GM21360 (cell line): ENCODE measurements at regions not wholly inside any gene's neighbourhood (a gene's known extent, or its start where the extent isn't known, plus 50 kb on each side); places are given as distances from the start of the nearest gene placed in this dataset.

ENCODE experiments used
- ATAC-seq: cut with Tn5 transposase; IDR thresholded peaks from one replicate; pipeline ENCODE4 v1.9.1; 2021; ENCODE audit warnings: mild to moderate bottlenecking, moderate library complexity; ENCODE audit not compliant: unreplicated experiment

DNA sequence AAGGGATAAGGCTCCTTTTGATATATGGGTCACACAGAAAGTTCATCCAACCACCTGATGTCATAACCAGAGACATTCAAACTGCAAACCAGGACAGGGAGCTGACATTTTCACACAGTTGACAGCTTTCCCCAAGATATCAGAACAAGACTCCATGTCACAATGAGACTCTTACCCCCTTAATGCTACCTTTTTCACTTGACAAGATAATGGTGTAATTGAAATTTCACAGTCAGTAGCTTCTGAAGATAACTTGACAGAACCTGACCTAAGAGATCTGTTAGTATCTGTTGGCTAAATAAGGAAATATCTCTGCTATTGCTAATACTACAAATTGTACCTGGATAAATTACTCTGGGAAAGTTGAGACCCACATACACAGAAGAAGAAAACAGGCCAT, 187.3 kb downstream of the C12orf50 start:
- no peak for ATAC-seq

DNA sequence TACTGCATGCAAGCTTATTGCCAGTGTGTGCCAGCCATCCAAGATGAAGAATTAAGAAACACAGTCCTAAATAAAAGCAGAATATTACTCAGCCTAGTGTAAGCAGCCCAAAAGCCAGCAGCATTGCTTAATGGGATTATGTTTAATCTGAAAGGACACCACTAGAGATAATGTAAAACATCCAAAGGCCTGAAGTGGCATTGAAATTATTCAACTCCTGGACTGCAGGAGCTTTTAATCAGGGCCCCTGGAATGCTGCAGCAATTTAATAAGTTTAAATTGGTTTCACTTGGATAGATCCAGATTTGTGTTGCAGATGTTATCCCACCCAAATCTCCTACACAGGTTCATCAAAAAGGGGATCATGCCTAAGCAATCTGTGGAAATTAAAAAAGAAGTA, 193.0 kb downstream of the C12orf50 start:
- no peak for ATAC-seq

DNA sequence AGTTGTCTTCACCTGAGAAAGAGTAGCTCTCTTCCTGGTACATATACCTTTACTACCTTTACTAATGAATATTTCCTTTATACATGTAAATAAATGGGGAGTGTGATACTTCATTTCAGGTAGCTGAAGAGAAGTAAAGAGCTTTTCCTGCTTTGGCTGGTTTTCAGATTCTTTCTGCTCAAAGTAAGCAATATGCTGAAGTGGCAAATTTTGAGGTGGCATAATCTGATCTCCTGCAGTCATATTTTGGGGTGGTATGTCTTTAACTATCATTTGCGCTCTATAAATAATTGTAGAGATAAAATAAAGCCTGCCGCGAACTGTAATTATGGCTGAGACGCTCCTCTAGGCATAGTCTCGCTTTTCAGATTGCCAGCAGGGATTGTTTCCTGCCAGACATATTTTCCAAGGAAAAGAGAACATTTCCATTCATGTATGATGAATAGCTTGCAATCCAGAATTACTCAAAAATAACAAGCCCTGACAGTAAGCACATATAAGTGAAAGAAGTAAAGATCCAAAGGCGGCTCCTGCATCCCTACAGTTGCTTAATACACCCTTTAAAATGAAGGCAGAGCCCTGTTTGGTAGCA, 200.7 kb downstream of the C12orf50 start:
- ATAC-seq = no peak

DNA sequence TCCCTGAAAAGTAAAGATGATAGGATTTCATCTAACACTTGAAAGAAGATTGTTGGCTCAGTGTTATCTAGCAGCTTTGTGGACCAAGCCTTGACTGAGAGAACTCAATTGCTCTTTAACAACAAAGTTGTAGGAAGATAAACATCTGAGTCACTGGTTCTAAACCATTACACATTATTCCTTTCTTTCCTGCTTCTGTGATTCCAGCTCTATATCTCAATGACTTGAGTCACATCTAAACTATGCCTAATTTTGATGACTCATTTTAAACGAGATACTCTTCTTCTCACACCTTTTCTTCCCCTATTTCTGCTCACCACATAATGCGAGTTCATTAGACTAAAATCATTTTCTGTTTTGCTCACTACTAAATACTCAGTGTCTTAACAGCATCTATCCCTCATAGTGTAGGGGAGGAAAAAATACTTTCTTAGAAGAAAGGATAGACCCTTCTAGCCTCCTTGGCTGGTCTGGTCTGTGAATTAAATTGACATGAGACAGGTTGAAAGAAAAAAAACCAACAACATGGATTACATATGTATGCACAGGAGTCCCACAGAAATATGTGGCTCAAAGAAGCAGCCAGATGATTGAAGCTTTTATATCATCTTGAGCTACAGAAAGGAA, 201.4 kb downstream of the C12orf50 start:
- ATAC-seq = no peak

DNA sequence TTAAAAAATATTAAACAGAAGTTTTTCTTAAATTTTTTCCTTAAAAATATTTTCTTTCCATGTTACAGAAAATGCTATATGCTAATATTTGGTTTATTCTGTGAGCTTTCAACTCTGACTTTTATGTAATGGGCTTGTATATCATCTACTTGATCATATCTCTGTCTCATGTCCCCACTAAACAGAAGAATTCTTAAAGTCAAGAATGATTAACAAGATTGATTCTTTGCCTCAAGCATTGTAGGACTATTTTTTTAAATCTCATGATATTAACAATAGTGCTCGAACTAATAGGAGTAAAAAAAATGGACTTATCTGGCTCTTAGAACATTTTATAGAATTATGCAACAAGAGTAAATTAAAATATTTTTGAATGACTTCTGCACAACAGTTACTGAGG, 206.3 kb downstream of the C12orf50 start:
- ATAC-seq = no peak

DNA sequence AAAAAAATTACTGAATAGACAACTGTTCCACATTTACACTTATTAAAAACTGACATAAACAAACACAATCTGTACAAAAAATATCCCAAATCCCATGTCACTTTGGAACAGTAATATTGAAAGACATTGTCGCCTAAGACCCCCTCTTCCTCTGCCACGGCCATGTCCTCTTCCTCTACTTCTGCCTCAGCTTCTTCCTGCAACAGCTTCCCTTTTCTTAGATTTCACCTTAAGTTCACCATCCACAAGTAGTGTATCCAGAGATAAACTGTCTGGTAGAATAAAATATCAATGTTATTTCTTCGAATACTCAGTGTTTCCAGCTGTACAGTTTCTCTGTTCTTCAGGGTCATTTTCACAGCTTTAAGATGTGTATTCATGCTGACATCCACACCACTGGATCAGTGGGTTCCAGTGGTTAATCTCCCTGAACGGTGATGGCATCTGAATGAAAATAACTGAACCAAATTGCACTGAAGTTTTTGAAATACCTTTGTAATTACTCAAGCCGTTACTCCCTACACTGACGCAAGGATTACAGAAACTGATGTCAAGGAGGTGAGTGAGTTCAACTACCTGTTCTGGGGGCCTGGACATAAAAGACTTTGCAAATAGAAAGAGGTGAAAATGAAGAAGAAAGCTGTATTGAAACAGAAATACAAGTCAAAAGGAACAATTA, 208.5 kb downstream of the C12orf50 start:
- ATAC-seq = no peak

DNA sequence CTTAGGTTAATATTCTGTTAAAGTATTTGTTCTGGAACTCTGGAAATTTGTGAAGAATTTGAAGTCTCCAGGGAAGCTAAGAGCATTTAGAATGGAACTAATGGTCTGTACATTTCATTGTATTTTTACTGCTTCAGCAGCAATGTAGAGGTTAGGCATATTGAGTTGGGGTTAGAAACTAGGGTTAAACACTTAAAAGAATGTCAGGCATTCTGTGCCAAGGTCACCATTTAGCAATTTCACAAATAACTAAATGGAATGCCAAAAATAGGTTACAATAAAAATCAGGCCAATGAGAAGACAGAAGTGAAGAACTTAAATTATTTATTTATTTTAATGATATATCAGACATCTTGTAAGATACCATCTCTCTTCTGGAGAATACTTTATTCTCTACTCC, 210.8 kb downstream of the C12orf50 start:
- no peak for ATAC-seq

DNA sequence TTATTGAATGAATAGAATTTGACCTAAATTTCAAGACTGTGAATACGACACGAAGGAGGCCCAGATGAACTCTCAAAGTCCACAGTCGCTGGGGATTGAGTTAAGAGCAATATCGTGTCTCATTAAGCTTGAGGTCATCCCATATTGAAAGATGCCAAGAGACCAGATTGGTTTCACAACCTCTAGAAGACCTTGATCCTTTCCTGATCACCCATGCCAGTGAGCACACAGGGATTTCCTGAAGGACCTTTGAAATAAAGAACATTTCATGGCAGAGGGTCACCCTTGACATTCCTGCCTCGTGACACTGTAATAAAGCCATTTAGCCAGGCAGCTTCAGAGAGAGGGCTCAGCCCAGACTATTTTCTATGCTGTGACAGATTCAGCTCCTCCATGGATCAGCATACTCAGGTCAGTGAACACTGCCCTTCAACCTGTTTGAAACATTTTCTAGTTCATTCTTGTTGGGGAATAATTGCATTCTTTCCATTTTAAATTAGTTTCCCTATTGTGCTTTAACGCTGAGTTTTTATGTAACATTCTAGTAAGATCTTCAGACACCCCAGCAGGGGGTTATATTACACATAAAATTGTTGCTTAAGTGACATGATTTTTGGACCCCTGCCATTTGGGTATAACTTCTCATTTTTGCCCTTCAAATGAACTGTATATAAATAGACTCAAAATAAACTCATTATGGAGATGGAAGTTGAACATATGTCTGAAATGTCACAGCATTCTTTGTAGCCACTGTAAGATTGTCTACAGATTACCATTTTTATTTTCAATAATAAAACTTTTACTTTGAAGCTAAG, 213.2 kb downstream of the C12orf50 start:
- ATAC-seq = no peak

DNA sequence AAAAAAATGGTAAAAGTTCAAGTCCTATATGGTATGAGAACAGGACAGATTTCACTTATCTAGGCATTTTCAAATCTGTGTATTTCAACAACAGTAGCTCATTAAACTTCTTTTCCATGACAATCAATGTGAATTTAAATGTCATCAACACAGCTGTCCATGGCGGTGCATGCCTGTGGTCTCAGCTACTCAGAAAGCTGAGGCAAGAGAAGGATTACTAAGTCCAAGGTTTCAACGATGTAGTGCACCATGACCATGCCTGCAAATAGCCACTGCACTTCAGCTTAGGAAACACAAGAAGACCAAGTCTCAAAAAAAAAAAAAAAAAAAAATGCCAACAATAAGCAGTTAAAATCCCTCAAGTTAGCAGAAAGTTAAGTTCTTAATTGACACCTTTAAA, 214.6 kb downstream of the C12orf50 start:
- ATAC-seq = no peak

DNA sequence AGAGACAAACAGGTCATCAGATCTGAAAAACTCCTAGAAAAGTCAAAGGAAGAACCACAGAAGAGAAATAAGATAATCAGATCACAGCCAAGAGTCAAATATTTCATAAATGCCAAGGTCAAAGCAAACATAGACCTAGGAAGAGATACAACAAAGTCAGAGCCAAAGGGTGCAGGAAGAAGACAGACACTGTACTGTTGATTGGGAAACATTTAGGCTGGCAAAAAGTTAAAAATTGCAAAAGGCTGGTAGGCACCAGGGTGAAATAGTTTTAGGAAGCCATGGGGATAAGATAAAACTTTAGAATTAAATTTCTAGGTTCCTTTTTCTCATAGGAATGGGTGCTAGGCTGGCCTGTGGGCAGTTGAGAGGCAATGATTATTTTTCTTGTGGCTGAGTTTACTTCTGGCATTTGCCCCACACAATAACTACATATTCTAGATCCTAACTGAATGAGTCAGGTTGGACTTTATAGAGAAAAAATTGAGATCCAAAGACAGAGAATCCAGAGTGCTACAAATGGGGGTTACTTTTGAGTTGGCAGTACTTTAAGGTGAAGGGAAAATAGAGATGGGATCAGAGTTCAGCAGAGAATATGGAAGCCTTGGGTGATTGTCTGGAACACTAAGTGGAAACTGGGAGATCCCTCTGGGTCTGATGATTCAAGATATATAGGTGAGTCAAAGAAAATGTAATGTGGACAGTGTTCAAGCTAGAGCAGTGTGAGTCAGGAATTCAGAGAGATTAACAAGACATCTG, 215.5 kb downstream of the C12orf50 start:
- ATAC-seq = no peak

DNA sequence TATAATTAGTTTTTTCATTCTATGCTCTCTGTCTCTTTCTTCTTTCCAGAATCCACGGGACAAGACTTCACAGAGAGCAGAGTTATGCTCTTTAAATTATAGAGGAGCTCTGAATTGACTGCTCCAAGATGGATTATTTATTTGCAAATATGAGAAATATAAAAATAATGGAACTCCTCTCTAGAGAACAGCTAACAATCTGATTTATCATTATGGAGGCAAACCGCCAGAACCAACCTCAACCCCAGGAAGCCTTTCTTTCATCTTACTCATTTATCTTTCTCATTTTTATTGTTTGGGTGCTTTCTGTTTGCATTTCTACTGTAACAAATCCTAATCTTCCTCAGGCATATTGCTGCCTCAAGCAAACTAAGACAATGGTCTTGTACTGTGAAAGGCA, 216.5 kb downstream of the C12orf50 start:
- no peak for ATAC-seq

DNA sequence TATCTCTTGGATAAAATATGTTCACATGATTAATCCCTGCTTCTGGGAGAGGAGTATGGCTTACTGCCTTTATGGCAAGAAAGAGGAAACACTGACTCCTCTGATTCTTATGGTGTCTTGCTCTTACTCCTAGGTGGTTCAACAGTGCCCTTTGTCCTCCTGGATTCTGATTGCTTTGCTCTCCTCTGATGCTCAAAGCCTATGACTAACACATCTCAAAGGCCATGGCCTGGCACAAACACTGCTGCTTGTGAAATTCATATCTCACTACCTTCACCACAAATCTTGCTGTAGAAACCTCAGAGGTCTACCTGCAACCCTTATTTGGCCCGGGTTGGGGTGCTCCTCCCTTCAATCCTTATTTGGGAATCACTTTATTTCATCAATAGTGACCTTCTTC, 217.2 kb downstream of the C12orf50 start:
- ATAC-seq = no peak

DNA sequence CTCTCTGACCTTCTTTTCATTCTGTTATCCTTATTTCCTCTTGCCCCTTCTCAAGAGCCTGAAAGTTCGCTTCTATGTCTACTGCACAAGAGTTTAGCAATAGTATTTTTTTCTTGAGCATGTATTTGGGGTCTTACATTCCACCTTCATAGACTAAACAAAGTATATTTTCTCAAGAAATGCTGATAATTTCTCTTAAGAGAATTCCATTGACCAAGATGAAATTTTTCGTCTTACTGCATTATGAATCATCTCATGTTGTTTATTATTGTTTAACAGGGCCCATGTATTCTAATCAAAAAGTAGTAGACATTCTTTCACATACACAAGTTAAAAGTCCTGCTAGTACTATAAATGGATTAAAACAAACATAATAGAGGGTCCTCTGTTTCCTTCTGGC, 219.3 kb downstream of the C12orf50 start:
- ATAC-seq = no peak

DNA sequence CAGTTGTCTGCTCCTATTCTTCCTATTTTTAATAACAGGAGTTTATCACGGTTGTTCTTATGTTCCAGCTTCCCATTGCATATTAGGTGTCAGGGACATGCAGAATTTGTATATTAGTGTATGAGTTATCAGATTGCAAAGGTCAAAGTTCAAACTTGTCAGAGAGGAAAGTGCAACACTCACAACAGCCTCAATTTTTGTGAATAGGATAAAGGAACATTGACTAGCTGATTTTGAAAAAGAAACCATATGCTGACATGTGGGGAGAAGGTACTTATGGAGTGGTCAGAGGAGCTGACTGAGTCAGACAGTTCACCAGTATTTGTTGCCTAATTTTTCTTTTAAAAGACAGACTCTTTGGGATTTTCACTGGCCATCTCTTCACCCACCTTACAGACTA, 222.1 kb downstream of the C12orf50 start:
- ATAC-seq = no peak

DNA sequence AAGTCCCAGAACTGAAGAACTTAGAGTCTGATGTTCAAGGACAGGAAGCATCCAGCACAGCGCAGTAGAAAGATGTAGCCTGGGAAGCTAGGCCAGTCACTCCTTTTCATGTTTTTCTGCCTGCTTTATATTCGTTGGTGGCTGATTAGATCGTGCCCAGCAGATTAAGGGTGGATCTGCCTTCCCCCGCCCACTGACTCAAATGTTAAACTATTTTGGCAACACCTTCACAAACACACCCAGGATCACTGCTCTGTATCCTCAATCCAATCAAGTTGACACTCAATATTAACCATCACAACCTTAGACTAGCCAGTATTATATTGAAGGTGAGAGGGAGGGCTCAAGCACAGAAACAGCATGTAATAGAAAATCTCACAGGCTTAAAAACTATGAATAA, 222.9 kb downstream of the C12orf50 start:
- no peak for ATAC-seq

DNA sequence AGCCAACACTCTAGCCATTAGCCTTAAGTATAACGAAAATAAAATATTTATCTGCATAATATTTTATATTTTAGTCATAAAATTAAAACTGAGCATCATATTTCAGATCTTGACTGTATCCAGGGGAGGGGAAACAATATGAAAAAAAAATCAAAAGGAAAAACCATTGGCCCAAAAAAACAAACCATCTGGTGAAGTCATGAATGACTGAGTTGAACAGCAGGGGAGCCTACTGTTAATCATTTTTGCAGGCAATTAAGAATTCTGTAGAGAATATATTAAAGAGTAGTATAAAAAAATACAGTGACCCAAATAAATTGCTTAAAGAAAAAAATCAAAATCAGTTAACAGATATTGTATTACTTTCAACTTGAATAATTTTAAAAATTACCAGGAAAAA, 224.8 kb downstream of the C12orf50 start:
- no peak for ATAC-seq

DNA sequence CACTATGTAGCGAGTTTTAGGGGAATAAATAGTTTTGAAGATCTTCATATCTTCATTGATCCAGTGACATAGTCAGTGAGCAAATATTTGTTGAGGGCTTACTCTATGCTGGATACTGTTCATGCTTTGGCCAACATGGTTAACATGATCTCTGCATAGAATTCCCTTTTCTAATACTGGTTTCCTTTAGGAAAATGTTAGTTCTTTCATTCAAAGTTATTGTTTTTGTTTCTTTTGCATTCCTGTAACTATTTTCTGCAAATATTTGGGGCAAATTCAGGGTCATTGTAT, 226.5 kb downstream of the C12orf50 start:
- ATAC-seq = no peak

DNA sequence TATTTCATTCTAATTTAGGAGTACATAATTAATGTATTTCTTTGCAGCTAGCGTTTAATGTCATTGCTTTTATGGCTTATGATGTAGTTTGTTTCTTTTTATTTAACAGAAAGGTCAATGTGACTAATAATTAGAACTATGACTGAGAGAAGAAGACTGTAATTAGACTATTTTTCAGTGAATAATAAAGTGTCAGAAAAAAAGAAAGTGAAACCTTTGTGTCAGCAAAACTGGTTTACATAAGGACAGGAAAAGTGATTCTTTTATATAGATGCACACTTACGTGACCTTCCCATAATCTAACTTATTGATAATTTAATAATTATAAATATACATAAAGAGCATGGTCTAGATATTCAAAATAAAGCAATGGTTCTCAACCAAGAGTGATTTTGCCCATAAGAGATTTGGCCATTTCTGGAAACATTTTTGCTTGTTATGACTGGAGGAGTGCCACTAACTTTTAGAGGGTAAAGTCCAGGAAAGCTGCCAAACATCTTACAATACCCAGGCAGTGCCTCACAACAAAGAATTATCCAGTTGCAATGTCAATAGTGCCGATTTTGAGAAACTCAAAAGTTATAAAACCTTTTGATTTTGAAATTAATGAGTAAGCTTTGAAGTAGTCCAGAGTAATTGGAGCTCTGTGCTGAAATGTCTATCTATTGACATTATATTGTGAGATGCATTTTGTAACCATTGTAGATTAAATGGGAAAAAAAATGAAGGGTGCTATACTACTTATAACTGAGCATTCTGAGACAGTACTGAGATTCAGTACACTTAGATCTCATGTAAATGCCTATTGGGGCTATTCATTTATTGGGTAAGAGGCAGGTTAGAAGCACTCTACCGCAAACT, 227.1 kb downstream of the C12orf50 start:
- ATAC-seq = no peak

DNA sequence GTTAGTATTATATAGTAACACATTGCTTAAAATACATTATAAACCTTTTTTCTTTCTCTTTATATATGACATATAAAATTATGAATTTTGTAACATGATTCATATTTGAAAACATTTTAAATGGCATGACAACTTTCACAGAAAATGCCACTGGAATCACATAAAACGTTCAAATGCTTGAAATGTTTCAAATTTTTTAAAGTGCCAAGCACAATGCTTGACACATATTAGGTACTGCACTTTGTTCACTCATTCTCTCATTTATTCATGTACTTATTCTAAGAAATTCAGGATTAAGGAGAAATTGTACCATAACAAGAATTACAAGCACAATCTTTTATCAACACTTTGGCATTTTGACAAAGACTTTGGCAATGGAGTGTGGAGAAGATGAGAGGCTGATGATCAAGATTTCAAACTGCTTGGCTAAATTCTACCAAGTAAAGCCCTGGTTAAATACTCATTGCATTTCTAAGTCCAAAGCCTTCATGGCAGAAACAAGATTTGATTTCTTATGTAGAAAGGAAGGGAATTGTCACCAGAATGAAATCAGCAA, 232.2 kb downstream of the C12orf50 start:
- no peak for ATAC-seq

DNA sequence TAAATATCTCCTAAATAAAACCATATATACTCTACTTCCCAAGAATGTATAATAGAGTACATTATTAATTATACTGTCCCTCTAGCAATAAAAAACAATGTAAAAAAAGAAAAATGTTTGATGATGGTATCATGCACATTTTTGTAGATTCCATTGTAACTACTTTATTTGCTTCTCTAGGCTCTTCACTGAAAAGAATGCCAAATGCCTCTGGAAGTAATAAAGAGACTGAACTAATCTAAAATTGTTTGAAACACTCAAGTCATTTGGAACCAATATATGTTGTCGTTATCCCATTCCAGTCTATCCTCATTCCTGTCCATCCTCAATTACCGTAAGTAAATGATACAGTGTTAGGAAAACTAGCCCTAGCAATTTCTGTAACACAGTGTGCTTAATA, 233.6 kb downstream of the C12orf50 start:
- ATAC-seq = no peak
